GM18867 (cell line): ENCODE measurements at regions not wholly inside any gene's neighbourhood (a gene's known extent, or its start where the extent isn't known, plus 50 kb on each side); places are given as distances from the start of the nearest gene placed in this dataset.

ENCODE experiments used
- ATAC-seq: cut with Tn5 transposase; IDR thresholded peaks from one replicate; pipeline ENCODE4 v1.9.1; 2021; ENCODE audit warnings: mild to moderate bottlenecking, moderate library complexity; ENCODE audit not compliant: unreplicated experiment

DNA sequence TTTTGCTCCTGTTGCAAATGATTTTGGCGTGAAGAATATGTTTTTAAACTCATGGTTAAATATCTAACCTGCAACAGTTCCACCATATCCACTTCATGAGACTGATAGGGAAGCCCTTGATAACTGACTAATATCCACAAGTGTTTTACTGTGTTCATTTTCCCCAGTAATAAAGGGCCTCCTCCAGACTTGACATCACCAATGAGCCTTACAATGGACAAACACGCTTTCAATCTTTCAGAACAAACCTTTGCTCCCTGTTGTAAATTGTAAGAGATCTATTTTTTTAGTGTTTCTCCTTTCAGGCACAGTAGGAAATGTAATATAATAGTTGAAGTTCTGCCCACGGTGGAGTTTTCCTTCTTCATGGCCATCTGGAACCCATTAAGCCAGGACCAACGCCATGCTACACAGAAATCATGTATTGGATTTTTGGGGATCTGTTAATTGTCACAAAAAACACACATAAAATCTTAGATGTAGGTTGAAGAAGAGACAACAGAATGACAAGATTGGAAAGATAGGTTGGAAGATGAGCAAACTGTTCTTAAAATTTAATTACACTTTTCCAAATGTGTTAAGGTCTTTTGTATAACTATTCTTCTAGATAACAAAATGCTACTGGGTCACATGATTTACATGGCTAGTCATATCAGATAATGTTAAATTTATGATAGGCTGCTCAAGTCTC, 1030.1 kb downstream of the FSTL5 start:
- peak; percentile 9 for ATAC-seq

DNA sequence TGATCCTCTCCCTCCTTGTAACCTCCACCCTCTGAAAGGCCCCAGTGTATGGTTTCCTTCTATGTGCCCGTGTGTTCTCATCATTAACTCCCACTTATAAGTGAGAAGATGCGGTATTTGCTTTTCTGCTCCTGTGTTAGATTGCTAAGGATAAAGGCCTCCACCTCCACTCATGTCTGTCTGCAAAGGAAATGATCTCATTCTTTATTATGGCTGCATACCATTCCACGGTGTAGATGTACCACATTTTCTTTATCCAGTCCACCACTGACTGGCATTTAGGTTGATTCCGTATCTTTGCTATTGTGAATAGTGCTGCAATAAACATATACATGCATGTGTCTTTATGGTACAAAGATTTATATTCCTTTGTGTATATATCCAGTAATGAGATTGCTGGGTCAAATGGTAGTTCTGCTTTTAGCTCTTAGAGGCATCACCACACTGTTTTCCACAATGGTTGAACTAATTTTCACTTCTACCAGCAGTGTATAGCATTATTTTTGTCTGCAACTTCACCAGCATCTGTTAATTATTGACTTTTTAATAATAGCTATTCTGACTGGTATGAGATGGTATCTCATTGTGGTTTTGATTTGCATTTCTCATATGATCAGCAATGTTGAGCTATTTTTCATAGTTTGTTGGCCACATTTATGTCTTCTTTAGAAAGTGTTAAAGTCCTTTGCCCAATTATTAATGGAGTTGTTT, 1030.9 kb downstream of the FSTL5 start:
- ATAC-seq: peak; percentile 95

- no peak for ATAC-seq
Observed at GRCh38 chr4:161121451-161121850, 1042.3 kb downstream of the FSTL5 start.

- no peak for ATAC-seq
Observed at GRCh38 chr4:161101881-161102280, 1061.9 kb downstream of the FSTL5 start.

GRCh38 chr4:161097821-161098220, 1066.0 kb downstream of the FSTL5 start:
- ATAC-seq: no peak

- no peak for ATAC-seq
Observed at GRCh38 chr4:161061046-161061445, 1102.8 kb downstream of the FSTL5 start.
